ENCODE measurements at regions not wholly inside any gene's neighbourhood (a gene's known extent, or its start where the extent isn't known, plus 50 kb on each side); places are given as distances from the start of the nearest gene placed in this dataset.

- WGBS, result 64% methylated on average over 9 of the region's 9 CpGs
- Histone ChIP-seq H3K27ac (no peak overlapping the region), H3K27me3 (no peaks in the 10 kb centered on the region), H3K9me3 (no peaks in the 10 kb centered on the region), H3K4me1 (peaks cover 17% of the 10 kb centered on the region), H3K36me3 (no peaks in the 10 kb centered on the region), H3K4me3 (no peak overlapping the region)
- DNase-seq (ENCODE audit: low spot score in 2 of 2), result no peak
- TF ChIP-seq POLR2AphosphoS5 (IDR thresholded peaks at IDR 0.05) (no peak), EP300 (IDR thresholded peaks at IDR 0.05) (no peak), CTCF (IDR thresholded peaks at IDR 0.05) (no peak), POLR2A (IDR thresholded peaks at IDR 0.05) (no peak)
These were observed 176.7 kb upstream of the FAT1 start for GRCh38 chr4:186900232-186900900.

GRCh38 chr4:186900984-186901383, 177.3 kb upstream of the FAT1 start:
- DNase-seq (ENCODE audit: low spot score in 2 of 2), result no peak
- peaks cover 17% of the 10 kb centered on the region for H3K4me1 ChIP-seq
- no peaks in the 10 kb centered on the region for H3K36me3 ChIP-seq
- H3K9me3 ChIP-seq, result no peaks in the 10 kb centered on the region
- TF ChIP-seq CTCF (IDR thresholded peaks at IDR 0.05) (no peak), POLR2A (IDR thresholded peaks at IDR 0.05) (no peak), POLR2AphosphoS5 (IDR thresholded peaks at IDR 0.05) (no peak), EP300 (IDR thresholded peaks at IDR 0.05) (no peak)
- H3K27me3 ChIP-seq, result no peaks in the 10 kb centered on the region
- WGBS, result 89% methylated on average over 3 of the region's 3 CpGs
- no peak overlapping the region for H3K4me3 ChIP-seq
- no peak overlapping the region for H3K27ac ChIP-seq

- H3K27ac ChIP-seq, result no peak overlapping the region
These were observed 178.2 kb upstream of the FAT1 start for GRCh38 chr4:186901850-186902249.

GRCh38 chr4:186902361-186902760, 178.7 kb upstream of the FAT1 start:
- Histone ChIP-seq H3K27me3 (no peaks in the 10 kb centered on the region), H3K9me3 (no peaks in the 10 kb centered on the region), H3K27ac (no peak overlapping the region), H3K4me3 (no peak overlapping the region), H3K4me1 (peaks cover 17% of the 10 kb centered on the region), H3K36me3 (no peaks in the 10 kb centered on the region)
- WGBS, result 52% methylated on average over 4 of the region's 4 CpGs
- TF ChIP-seq POLR2A (IDR thresholded peaks at IDR 0.05), result no peak
- TF ChIP-seq CTCF (IDR thresholded peaks at IDR 0.05), result no peak
- no peak for TF ChIP-seq POLR2AphosphoS5 (IDR thresholded peaks at IDR 0.05)
- no peak for TF ChIP-seq EP300 (IDR thresholded peaks at IDR 0.05)
- no peak for DNase-seq (ENCODE audit: low spot score in 2 of 2)

More at GRCh38 chr4:186901850-186902249, 178.2 kb upstream of the FAT1 start:
- 70% methylated on average over 3 of the region's 3 CpGs for WGBS
- H3K9me3 ChIP-seq, result no peaks in the 10 kb centered on the region
- TF ChIP-seq POLR2AphosphoS5 (IDR thresholded peaks at IDR 0.05) (no peak), EP300 (IDR thresholded peaks at IDR 0.05) (no peak), POLR2A (IDR thresholded peaks at IDR 0.05) (no peak), CTCF (IDR thresholded peaks at IDR 0.05) (no peak)
- no peaks in the 10 kb centered on the region for H3K36me3 ChIP-seq
- H3K27me3 ChIP-seq, result no peaks in the 10 kb centered on the region
- H3K4me1 ChIP-seq, result peaks cover 17% of the 10 kb centered on the region
- DNase-seq (ENCODE audit: low spot score in 2 of 2), result no peak
- no peak overlapping the region for H3K4me3 ChIP-seq

- Histone ChIP-seq H3K27me3 (no peaks in the 10 kb centered on the region), H3K27ac (no peak overlapping the region), H3K4me1 (peaks cover 17% of the 10 kb centered on the region), H3K4me3 (no peak overlapping the region), H3K9me3 (no peaks in the 10 kb centered on the region), H3K36me3 (no peaks in the 10 kb centered on the region)
- 16% methylated on average over 2 of the region's 2 CpGs for WGBS
- no peak for DNase-seq (ENCODE audit: low spot score in 2 of 2)
- TF ChIP-seq POLR2A (IDR thresholded peaks at IDR 0.05) (no peak), EP300 (IDR thresholded peaks at IDR 0.05) (no peak), CTCF (IDR thresholded peaks at IDR 0.05) (no peak)
These were observed 180.4 kb upstream of the FAT1 start for GRCh38 chr4:186904101-186904500.
